HuH-7 (cell line): ENCODE measurements at regions not wholly inside any gene's neighbourhood (a gene's known extent, or its start where the extent isn't known, plus 50 kb on each side); places are given as distances from the start of the nearest gene placed in this dataset.
"Not testable (repeated sequence)": the region's sequence is repeated elsewhere in the genome, so short reads cannot be mapped to it uniquely, and the experiment has no call there.

Experiments used
- DNase-seq: peaks from one replicate; pipeline ENCODE4 v3.0.0; 2011; ENCODE audit warnings: low spot score

DNA sequence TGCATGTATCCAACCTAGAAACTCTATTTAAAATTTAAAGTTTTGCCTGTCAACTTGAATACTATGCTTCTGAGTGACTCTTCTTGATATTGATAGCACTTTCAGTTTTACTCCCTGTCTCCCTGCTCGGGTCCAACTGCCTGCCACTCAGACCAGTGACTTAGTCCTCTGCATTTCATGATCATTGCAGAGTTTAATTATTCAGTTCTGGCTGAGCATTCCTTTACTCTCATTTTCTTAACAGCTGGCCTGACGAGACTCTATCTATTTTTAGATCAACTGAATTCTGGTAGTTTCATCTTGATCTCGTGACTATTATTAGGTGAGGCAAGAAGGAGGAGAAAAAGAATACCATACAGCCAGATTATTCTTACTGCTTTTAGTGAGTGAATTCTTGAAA lies 617.4 kb downstream of the SI start:
- DNase-seq: no peak

GRCh38 chr3:164459521-164460151 lies 618.7 kb downstream of the SI start:
- DNase-seq: peak; percentile 3

DNA sequence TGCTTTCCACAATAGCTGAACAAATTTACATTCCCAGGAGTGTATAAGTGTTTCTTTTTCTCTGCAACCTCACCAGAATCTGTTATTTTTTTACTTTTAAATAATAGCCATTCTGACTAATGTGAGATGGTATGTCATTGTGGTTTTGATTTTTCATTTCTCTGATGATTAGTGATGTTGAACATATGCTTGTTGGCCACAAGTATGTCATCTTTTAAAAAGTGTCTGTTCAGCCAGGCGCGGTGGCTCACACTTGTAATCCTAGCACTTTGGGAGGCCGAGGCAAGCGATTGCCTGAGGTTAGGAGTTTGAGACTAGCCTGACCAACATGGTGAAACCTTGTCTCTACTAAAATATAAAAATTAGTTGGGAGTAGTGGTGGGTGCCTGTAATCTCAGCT lies 619.3 kb downstream of the SI start:
- no peak for DNase-seq

- no peak for DNase-seq
Measured at GRCh38 chr3:164453714-164454113, 624.6 kb downstream of the SI start.

GRCh38 chr3:164452707-164453106 lies 625.6 kb downstream of the SI start:
- no peak for DNase-seq

DNA sequence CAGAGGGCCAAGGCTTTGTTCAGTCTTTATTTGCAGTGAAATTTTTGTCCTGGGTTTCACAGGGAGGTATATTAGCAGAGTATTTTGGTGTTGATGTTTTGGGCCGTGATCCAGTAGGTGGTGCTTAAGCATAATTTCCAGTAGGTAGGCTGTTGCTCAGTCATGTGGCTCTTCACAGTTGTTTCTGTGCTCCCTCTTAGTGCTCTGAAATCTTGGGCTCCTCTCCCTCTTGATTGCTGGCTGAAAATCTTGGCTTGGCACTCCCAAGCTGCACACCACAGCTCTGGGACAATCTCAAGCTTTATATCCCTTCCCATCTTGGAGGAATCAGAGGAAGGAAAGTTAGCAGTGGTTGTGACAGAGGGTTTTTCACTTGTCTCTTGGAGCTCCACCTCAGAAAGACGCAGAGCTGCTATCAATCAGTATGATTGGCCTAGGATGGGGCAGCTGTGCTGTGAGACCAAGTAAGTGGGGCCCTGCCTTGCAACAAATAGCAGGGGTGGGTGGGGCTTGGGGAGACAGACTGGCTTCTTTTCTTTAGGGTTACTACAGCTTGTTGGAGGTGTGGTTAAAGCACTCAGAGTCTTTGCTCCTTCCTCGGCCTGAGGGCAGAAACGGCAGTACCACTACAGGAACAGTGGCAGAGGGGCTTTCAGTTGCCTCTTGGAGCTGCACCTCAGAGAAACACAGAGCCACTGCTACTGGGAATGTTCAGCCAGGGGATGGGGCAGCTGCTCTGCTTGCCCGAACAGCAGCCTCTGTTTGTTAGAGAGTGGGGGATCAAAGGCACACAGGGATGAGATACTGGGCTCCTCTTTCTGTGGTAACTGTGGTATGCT lies 627.0 kb downstream of the SI start:
- no peak for DNase-seq

DNA sequence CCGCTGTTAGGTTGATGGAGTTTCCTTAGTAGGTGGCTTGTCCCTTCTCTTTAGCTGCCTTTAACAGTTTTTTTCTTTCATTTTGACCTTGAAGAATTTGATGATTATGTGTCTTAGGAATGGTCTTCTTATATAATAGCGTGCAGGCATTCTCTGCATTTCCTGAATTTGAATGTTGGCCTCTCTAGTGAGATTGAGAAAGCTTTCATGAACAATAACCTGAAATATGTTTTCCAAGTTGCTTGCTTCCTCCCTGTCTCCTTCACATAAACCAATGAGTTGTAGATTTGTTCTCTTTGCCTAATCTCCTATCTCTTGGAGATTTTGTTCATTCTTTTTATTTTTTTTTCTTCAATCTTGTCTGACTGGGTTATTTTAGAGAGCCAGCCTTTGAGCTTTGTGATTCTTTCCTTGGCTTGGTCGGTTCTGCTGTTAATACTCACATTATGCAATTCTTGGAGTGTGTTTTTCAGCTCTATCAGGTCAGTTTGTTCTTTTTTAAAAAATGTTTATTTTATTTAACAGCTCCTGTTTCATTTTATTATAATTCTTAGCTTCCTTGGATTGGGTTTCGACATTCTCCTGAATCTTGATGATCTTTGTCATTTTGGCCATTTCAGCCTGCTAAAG lies 627.9 kb downstream of the SI start:
- no peak for DNase-seq

GRCh38 chr3:164419220-164419619 lies 659.1 kb downstream of the SI start:
- no peak for DNase-seq

- no peak for DNase-seq
Measured at GRCh38 chr3:164418414-164418813, 659.9 kb downstream of the SI start.

DNA sequence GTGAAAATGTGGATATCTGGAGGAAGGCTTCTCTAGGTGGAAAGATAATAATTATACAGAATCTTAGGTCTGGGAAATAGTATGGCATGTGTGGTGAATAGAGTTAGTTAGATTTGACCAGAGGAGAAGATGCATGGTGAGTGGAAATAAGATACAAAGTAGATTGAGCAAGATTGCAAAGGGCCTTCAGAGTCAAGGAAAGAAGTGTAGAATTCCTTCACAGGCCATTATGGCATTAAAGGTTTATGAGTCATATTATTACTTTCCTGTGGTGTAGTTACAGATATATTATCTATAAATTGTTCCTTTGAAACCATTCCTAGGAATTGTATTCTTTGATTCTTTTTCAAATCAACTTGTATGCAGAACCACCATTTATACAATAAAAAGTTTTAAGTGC lies 660.3 kb downstream of the SI start:
- no peak for DNase-seq

- DNase-seq: no peak
Measured at GRCh38 chr3:164416491-164417222, 661.6 kb downstream of the SI start.

- DNase-seq: no peak
Measured at GRCh38 chr3:164408326-164408725, 670.0 kb downstream of the SI start.

GRCh38 chr3:164407111-164407510 lies 671.2 kb downstream of the SI start:
- DNase-seq: no peak

DNA sequence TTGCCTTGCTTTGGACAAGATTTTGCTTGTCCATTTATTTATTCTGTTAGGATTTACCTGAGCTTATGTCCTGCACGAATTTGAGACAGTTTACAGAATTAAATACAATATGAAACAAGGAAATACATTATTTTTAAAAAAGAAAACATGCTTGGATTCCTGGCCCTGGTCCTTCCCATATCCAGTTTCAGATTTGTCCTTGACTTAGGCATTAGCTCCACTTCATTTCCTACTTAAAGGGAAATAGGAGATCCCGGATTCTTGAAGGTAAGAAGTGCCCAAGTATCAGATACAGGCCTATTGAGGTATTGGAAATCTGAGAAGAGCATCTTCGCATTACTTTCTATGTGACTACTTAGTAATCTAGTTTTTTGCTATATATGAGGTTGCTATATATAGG lies 672.0 kb downstream of the SI start:
- DNase-seq: no peak

GRCh38 chr3:164401923-164402322 lies 676.4 kb downstream of the SI start:
- no peak for DNase-seq

- not testable (repeated sequence) for DNase-seq
Measured at GRCh38 chr3:164401440-164401839, 676.9 kb downstream of the SI start.

GRCh38 chr3:164397462-164397861 lies 680.8 kb downstream of the SI start:
- no peak for DNase-seq

GRCh38 chr3:164393171-164393570 lies 685.1 kb downstream of the SI start:
- no peak for DNase-seq

- no peak for DNase-seq
Measured at GRCh38 chr3:164390046-164390445, 688.2 kb downstream of the SI start.

DNA sequence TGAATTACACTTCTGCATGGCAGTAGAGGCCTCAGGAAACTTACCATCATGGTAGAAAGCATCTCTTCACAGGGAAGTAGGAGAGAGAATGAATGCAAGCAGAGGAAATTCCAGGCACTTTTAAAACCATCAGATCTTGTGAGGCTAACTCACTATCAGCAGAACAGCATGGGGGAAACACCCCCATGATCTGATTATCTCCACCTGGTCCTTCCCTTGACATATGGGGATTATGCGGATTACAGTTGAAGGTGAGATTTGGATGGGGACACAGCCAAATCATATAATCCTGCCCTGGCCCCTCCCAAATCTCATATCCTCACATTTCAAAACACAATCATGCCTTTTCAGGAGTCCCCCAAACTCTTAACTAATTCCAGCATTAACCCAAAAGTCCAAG lies 691.1 kb downstream of the SI start:
- no peak for DNase-seq

GRCh38 chr3:164380156-164380555 lies 698.1 kb downstream of the SI start:
- no peak for DNase-seq

GRCh38 chr3:164377466-164377865 lies 700.8 kb downstream of the SI start:
- DNase-seq: no peak

GRCh38 chr3:164375995-164376394 lies 702.3 kb downstream of the SI start:
- DNase-seq: no peak
